ENCODE measurements at regions not wholly inside any gene's neighbourhood (a gene's known extent, or its start where the extent isn't known, plus 50 kb on each side); places are given as distances from the start of the nearest gene placed in this dataset.
A peak's percentile ranks its signal among the peaks of the same experiment; 100 is the strongest.

- Histone ChIP-seq H3K27me3 (no peaks in the 10 kb centered on the region), H3K4me3 (no peak overlapping the region), H3K4me1 (no peaks in the 10 kb centered on the region), H3K36me3 (no peaks in the 10 kb centered on the region), H3K9me3 (no peaks in the 10 kb centered on the region), H3K27ac (no peak overlapping the region)
- no peak for TF ChIP-seq POLR2A (IDR thresholded peaks at IDR 0.05)
- TF ChIP-seq, protein P1, sequence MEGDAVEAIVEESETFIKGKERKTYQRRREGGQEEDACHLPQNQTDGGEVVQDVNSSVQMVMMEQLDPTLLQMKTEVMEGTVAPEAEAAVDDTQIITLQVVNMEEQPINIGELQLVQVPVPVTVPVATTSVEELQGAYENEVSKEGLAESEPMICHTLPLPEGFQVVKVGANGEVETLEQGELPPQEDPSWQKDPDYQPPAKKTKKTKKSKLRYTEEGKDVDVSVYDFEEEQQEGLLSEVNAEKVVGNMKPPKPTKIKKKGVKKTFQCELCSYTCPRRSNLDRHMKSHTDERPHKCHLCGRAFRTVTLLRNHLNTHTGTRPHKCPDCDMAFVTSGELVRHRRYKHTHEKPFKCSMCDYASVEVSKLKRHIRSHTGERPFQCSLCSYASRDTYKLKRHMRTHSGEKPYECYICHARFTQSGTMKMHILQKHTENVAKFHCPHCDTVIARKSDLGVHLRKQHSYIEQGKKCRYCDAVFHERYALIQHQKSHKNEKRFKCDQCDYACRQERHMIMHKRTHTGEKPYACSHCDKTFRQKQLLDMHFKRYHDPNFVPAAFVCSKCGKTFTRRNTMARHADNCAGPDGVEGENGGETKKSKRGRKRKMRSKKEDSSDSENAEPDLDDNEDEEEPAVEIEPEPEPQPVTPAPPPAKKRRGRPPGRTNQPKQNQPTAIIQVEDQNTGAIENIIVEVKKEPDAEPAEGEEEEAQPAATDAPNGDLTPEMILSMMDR (IDR thresholded peaks at IDR 0.05): no peak
- DNase-seq: no peak
Observed at GRCh38 chr11:119816660-119817059, 87.7 kb upstream of the NECTIN1 start.

GRCh38 chr11:119814766-119815165, 85.8 kb upstream of the NECTIN1 start:
- H3K4me1 ChIP-seq: no peaks in the 10 kb centered on the region
- H3K36me3 ChIP-seq: no peaks in the 10 kb centered on the region
- no peaks in the 10 kb centered on the region for H3K9me3 ChIP-seq
- H3K27ac ChIP-seq: no peak overlapping the region
- no peak for DNase-seq
- no peak for TF ChIP-seq POLR2A (IDR thresholded peaks at IDR 0.05)
- TF ChIP-seq, protein P1 (IDR thresholded peaks at IDR 0.05): no peak
- no peak overlapping the region for H3K4me3 ChIP-seq
- no peaks in the 10 kb centered on the region for H3K27me3 ChIP-seq

- TF ChIP-seq, protein P1 (IDR thresholded peaks at IDR 0.05): no peak
- no peak for TF ChIP-seq POLR2A (IDR thresholded peaks at IDR 0.05)
- no peaks in the 10 kb centered on the region for H3K27me3 ChIP-seq
- peaks cover 0 to 6% (median 0%) of the 10 kb centered on the region in 4 donors for H3K4me1 ChIP-seq
- peak in 1 of 3 donors; percentile 24 for DNase-seq
- no peak overlapping the region for H3K27ac ChIP-seq
- no peaks in the 10 kb centered on the region for H3K36me3 ChIP-seq
- no peaks in the 10 kb centered on the region for H3K9me3 ChIP-seq
- no peak overlapping the region for H3K4me3 ChIP-seq
Observed at GRCh38 chr11:119810478-119811232, 81.7 kb upstream of the NECTIN1 start.

DNA sequence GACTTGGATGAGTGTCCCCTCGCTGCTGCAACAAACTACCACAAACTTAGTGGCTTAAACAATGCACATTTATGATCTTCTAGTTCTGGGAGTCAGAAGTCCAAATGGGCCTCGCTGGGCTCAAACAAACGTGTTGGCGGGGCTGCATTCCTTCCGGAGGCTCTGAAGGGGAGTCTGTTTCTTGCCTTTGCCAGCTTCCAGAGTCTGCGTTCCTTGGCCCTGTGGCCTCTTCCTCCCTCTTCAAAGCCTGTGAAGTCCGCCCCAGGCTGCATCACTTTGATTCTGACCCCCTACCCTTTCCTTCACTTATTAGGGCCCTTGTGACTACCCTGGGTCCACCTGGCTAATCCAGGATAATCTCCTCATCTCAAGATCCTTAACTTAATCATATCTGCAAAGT, 80.3 kb upstream of the NECTIN1 start:
- Histone ChIP-seq H3K4me1 (peaks cover 0 to 6% (median 0%) of the 10 kb centered on the region in 4 donors), H3K9me3 (no peaks in the 10 kb centered on the region), H3K27me3 (no peaks in the 10 kb centered on the region), H3K27ac (no peak overlapping the region), H3K4me3 (no peak overlapping the region), H3K36me3 (no peaks in the 10 kb centered on the region)
- TF ChIP-seq, protein P1 (IDR thresholded peaks at IDR 0.05): no peak
- no peak for TF ChIP-seq POLR2A (IDR thresholded peaks at IDR 0.05)
- peak in 1 of 3 donors; percentile 29 for DNase-seq

DNA sequence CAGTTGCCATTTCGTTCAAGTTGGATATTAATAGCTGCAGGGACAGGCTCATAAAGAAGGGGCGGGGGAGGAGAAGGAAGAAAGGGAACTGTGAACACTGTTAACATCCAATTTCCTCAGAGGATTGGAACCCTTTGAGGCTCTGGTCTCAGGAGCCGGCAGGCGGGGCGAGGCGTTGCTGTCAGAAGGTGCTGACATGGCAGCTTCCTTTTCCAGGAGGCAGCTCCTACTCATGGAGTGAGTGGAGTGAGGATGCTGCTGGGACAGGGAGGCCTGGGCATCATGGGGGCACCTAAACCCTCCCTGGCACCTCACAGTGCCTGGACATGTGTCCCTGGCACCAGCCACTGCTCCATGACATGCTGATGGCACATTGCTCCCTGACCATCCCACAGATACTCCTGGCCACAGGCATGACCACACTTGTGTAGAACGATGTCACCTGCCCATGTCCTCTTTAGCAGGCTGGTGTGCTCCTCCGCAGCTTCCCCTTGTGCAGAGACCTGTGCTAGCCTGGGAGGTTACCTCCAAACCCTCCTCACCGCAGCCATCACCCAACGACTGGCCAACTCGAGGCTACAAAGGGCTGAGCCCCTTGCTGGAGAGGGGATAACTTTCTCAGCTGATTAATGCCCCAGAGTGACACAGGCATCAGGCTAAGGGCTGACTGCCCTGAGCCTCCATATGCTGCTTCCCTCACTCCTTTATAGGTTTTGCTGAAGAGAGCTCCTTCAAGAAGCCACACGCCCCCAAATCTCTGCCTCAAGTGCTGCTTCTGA, 79.6 kb upstream of the NECTIN1 start:
- Histone ChIP-seq H3K9me3 (no peaks in the 10 kb centered on the region), H3K27ac (no peak overlapping the region), H3K4me1 (peaks cover 0 to 6% (median 0%) of the 10 kb centered on the region in 4 donors), H3K36me3 (no peaks in the 10 kb centered on the region), H3K4me3 (no peak overlapping the region), H3K27me3 (no peaks in the 10 kb centered on the region)
- DNase-seq: no peak
- TF ChIP-seq, protein P1 (IDR thresholded peaks at IDR 0.05): no peak
- TF ChIP-seq POLR2A (IDR thresholded peaks at IDR 0.05): no peak

All from Peyer's patch (tissue), 4 donors.